H1 (cell line): ENCODE measurements at regions not wholly inside any gene's neighbourhood (a gene's known extent, or its start where the extent isn't known, plus 50 kb on each side); places are given as distances from the start of the nearest gene placed in this dataset.

ENCODE experiments used
- CTCF ChIA-PET: fragments of 300-600 bp; sonication (Branson Sonifier 250); formaldehyde crosslinking; loops from one replicate; lab custom pipeline; 2021; ENCODE audit not compliant: partially characterized antibody; lab: Charles Lee
- POLR2A ChIA-PET: fragments of 300-600 bp; sonication (Branson Sonifier 250); formaldehyde crosslinking; loops from one replicate; lab custom pipeline; 2021; ENCODE audit warnings: inconsistent platforms; ENCODE audit not compliant: partially characterized antibody; lab: Charles Lee
- DNase-seq, 2 experiments: peaks; one replicate each; pipeline versions ENCODE4 v3.0.0 to v3.0.0-alpha.2; 2010 to 2022; ENCODE audit warnings: low spot score in 2 of 2, low read depth in 1 of 2, mixed read lengths in 1 of 2
- FAIRE-seq: peaks from 2 replicates; lab custom pipeline; 2011; peaks lifted over from hg19 to GRCh38; lab: Jason Lieb, UNC
- H2AFZ ChIP-seq: 2 replicates; pipeline ENCODE4 v1.8.1; 2012; ENCODE audit warnings: low read length, inconsistent platforms
- H2AK5ac ChIP-seq: 2 replicates; pipeline ENCODE4 v1.6.1; 2013; ENCODE audit warnings: low read depth, low read length
- H2BK120ac ChIP-seq: replicated peaks from 2 replicates; pipeline ENCODE3; 2013; ENCODE audit warnings: low read depth, low read length, inconsistent platforms
- H2BK12ac ChIP-seq: 2 replicates; pipeline ENCODE4 v1.6.1; 2013; ENCODE audit warnings: low read depth, low read length
- H2BK15ac ChIP-seq: 2 replicates; pipeline ENCODE4 v1.6.1; 2013; ENCODE audit warnings: low read length
- H2BK20ac ChIP-seq: 2 replicates; pipeline ENCODE4 v1.6.1; 2013; ENCODE audit warnings: low read length
- H2BK5ac ChIP-seq: 2 replicates; pipeline ENCODE4 v1.6.1; 2013; ENCODE audit warnings: low read depth, low read length
- H3K14ac ChIP-seq: 2 replicates; pipeline ENCODE4 v1.6.1; 2013; ENCODE audit warnings: inconsistent platforms; ENCODE audit not compliant: insufficient read length
- H3K18ac ChIP-seq: 2 replicates; pipeline ENCODE4 v1.6.1; 2013; ENCODE audit warnings: low read length; ENCODE audit errors: extremely low read depth
- H3K23ac ChIP-seq: 2 replicates; pipeline ENCODE4 v1.6.1; 2013; ENCODE audit warnings: inconsistent platforms; ENCODE audit not compliant: insufficient read length
- H3K23me2 ChIP-seq: 2 replicates; pipeline ENCODE4 v1.6.1; 2013; ENCODE audit warnings: low read depth, low read length
- H3K27ac ChIP-seq: 2 replicates; pipeline ENCODE4 v1.6.1; 2011; ENCODE audit warnings: low read depth, low read length, inconsistent platforms
- H3K27me3 ChIP-seq, 4 experiments: replicated peaks in 1 of 4; 1 replicate in 1 of 4; 2 replicates in 3 of 4; pipeline versions ENCODE4 v1.6.1 to v1.8.1; 2011 to 2013; ENCODE audit warnings: low read length in 3 of 4, mild to moderate bottlenecking in 3 of 4, inconsistent platforms in 2 of 4, mixed read lengths in 2 of 4, moderate library complexity in 1 of 4; ENCODE audit not compliant: control insufficient read depth in 3 of 4, insufficient read depth in 3 of 4; ENCODE audit errors: extremely low read depth in 1 of 4
- H3K36me3 ChIP-seq, 4 experiments: 2 replicates each; pipeline versions ENCODE4 v1.6.1 to v1.8.1; 2011 to 2013; ENCODE audit warnings: mild to moderate bottlenecking in 4 of 4, low read length in 3 of 4, moderate library complexity in 2 of 4, control low read depth in 1 of 4, inconsistent platforms in 1 of 4; ENCODE audit not compliant: insufficient read depth in 4 of 4, control insufficient read depth in 2 of 4
- H3K4ac ChIP-seq: replicated peaks from 2 replicates; pipeline ENCODE3; 2013; ENCODE audit warnings: low read length, low read depth, mixed read lengths, inconsistent platforms; ENCODE audit not compliant: insufficient read length
- H3K4me1 ChIP-seq, 4 experiments: replicated peaks in 1 of 4; 1 replicate in 1 of 4; 2 replicates in 3 of 4; pipeline versions ENCODE4 v1.6.1 to v1.8.1; 2011 to 2013; ENCODE audit warnings: low read length in 3 of 4, inconsistent platforms in 2 of 4, mixed read lengths in 1 of 4; ENCODE audit not compliant: insufficient read depth in 4 of 4, control insufficient read depth in 3 of 4
- H3K4me2 ChIP-seq, 2 experiments: 2 replicates each; pipeline versions ENCODE4 v1.6.1 to v1.8.1; 2011 to 2013; ENCODE audit warnings: low read depth in 2 of 2, low read length in 2 of 2, control low read depth in 1 of 2, inconsistent platforms in 1 of 2, mild to moderate bottlenecking in 1 of 2; ENCODE audit not compliant: insufficient read depth in 1 of 2
- H3K4me3 ChIP-seq, 4 experiments: fragments of 200-600, 300-600 bp in 1 of 4; sonication (generic), shearing (Covaris generic), sonication (Bioruptor Twin) in 1 of 4; 2 replicates each; pipeline versions ENCODE4 v1.5.1 to v1.8.1; 2011 to 2016; ENCODE audit warnings: low read length in 4 of 4, low read depth in 3 of 4, control low read depth in 2 of 4, inconsistent platforms in 2 of 4, mild to moderate bottlenecking in 2 of 4, mixed read lengths in 1 of 4, moderate library complexity in 1 of 4; ENCODE audit not compliant: insufficient read depth in 2 of 4; ENCODE audit errors: extremely low read depth in 1 of 4
- H3K56ac ChIP-seq: replicated peaks from 2 replicates; pipeline ENCODE3; 2013; ENCODE audit warnings: low read depth, mild to moderate bottlenecking, mixed read lengths, low read length, inconsistent platforms; ENCODE audit not compliant: insufficient read length
- H3K79me1 ChIP-seq: 2 replicates; pipeline ENCODE4 v1.6.1; 2013; ENCODE audit warnings: low read depth, low read length, control low read depth
- H3K79me2 ChIP-seq, 2 experiments: 2 replicates each; pipeline versions ENCODE4 v1.6.1 to v1.8.1; 2012 to 2013; ENCODE audit warnings: low read length in 2 of 2, mild to moderate bottlenecking in 2 of 2, inconsistent platforms in 1 of 2; ENCODE audit not compliant: insufficient read depth in 2 of 2, control insufficient read depth in 1 of 2
- H3K9ac ChIP-seq, 4 experiments: replicated peaks in 1 of 4; 1 replicate in 1 of 4; 2 replicates in 3 of 4; pipeline versions ENCODE4 v1.6.1 to v1.8.1; 2011 to 2013; ENCODE audit warnings: low read depth in 3 of 4, low read length in 3 of 4, control low read depth in 2 of 4, mild to moderate bottlenecking in 2 of 4, moderate library complexity in 2 of 4, inconsistent platforms in 1 of 4; ENCODE audit errors: extremely low read depth in 1 of 4
- H3K9me3 ChIP-seq, 2 experiments: 2 replicates each; pipeline versions ENCODE4 v1.6.1 to v1.8.1; 2012 to 2013; ENCODE audit warnings: mild to moderate bottlenecking in 2 of 2, moderate library complexity in 2 of 2, control low read depth in 1 of 2, inconsistent platforms in 1 of 2, low read depth in 1 of 2, low read length in 1 of 2, mixed read lengths in 1 of 2; ENCODE audit not compliant: insufficient read depth in 2 of 2
- H4K20me1 ChIP-seq, 2 experiments: replicated peaks in 1 of 2; 2 replicates each; pipeline versions ENCODE3 to v1.8.1; 2011 to 2013; ENCODE audit warnings: inconsistent platforms in 2 of 2, low read length in 2 of 2, mild to moderate bottlenecking in 1 of 2; ENCODE audit not compliant: insufficient read depth in 2 of 2, control insufficient read depth in 1 of 2
- H4K5ac ChIP-seq: 2 replicates; pipeline ENCODE4 v1.6.1; 2013; ENCODE audit warnings: low read length, low read depth, mixed read lengths, inconsistent platforms; ENCODE audit not compliant: insufficient read length
- H4K8ac ChIP-seq: 2 replicates; pipeline ENCODE4 v1.8.0; 2013; ENCODE audit warnings: mild to moderate bottlenecking, moderate library complexity, low read length, inconsistent platforms; ENCODE audit not compliant: insufficient read depth; ENCODE audit errors: extremely low read depth
- H4K91ac ChIP-seq: replicated peaks from 2 replicates; pipeline ENCODE3; 2013; ENCODE audit warnings: low read length, mixed read lengths, inconsistent platforms; ENCODE audit not compliant: insufficient read length
- BCL11A ChIP-seq, 2 experiments: IDR thresholded peaks; one replicate each; pipeline ENCODE4 v1.6.1; 2011; ENCODE audit warnings: low read depth in 2 of 2, low read length in 2 of 2, mild to moderate bottlenecking in 2 of 2
- GTF2F1 ChIP-seq: IDR thresholded peaks from 2 replicates; pipeline ENCODE4 v1.6.1; 2012; ENCODE audit warnings: low read depth, low read length, improper control_type of control experiment, borderline replicate concordance
- RFX5 ChIP-seq: IDR thresholded peaks from 2 replicates; pipeline ENCODE4 v1.6.1; 2011; ENCODE audit warnings: low read depth, low read length, improper control_type of control experiment, borderline replicate concordance
- SAP30 ChIP-seq: fragments of 300-600 bp; sonication (generic); IDR thresholded peaks from 2 replicates; pipeline ENCODE4 v1.7.1; 2012; ENCODE audit warnings: low read length, moderate library complexity, mild to moderate bottlenecking, inconsistent platforms; ENCODE audit not compliant: insufficient read depth, insufficient replicate concordance
- SP2 ChIP-seq: IDR thresholded peaks from 2 replicates; pipeline ENCODE4 v1.6.1; 2012; ENCODE audit warnings: mild to moderate bottlenecking, low read length, inconsistent platforms
- SP4 ChIP-seq: IDR thresholded peaks from 2 replicates; pipeline ENCODE4 v1.6.1; 2012; ENCODE audit warnings: low read length, inconsistent platforms
- SRF ChIP-seq: IDR thresholded peaks from 2 replicates; pipeline ENCODE4 v1.6.1; 2011; ENCODE audit warnings: mild to moderate bottlenecking, low read depth, low read length, moderate library complexity
- TBP ChIP-seq: IDR thresholded peaks from 2 replicates; pipeline ENCODE4 v1.6.1; 2011; ENCODE audit warnings: low read depth, low read length, improper control_type of control experiment
- YY1 ChIP-seq: IDR thresholded peaks from 2 replicates; pipeline ENCODE4 v1.6.1; 2011; ENCODE audit warnings: low read depth, mild to moderate bottlenecking, low read length
- WGBS, 2 experiments: shearing (Covaris generic) in 1 of 2; methylation state at CpG; one replicate each; pipeline versions ENCODE4 v1.1.6 to v1.1.7; 2013 to 2015; ENCODE audit warnings: low lambda C conversion rate in 2 of 2, mixed read lengths in 2 of 2, inconsistent platforms in 1 of 2, low coverage in 1 of 2, missing lambda C conversion rate in 1 of 2; ENCODE audit not compliant: insufficient replicate concordance in 2 of 2, insufficient coverage in 1 of 2, insufficient read length in 1 of 2; ENCODE audit errors: extremely low coverage in 1 of 2, missing lambda C conversion rate in 1 of 2; 5-methylcytosine and 5-hydroxymethylcytosine counted together

- H2AFZ ChIP-seq: no peak overlapping the region
- 0 out of 4 replicates have a peak, but pooled peaks cover 0 to 4% of the 10 kb centered on the region in 2 experiments for H3K9me3 ChIP-seq
- no peak overlapping the region for H3K18ac ChIP-seq
- POLR2A ChIA-PET: no interaction called here
- 88% methylated on average over 4 of the region's 4 CpGs; no CpG with 5 or more reads in 1 of the 2 experiments for WGBS, 2 experiments
- no peak overlapping the region for H3K56ac ChIP-seq
- H3K4me3 ChIP-seq: no peak overlapping the region
- no peaks in the 10 kb centered on the region for H4K20me1 ChIP-seq
- TF ChIP-seq BCL11A (IDR thresholded peaks at IDR 0.05; ENCODE audit: low read depth in 2 of 2, low read length in 2 of 2) (no peak), YY1 (no peak), TBP (no peak), GTF2F1 (no peak), RFX5 (no peak), SRF (no peak), SAP30 (no peak), SP4 (no peak), SP2 (no peak)
- H3K79me1 ChIP-seq: no peaks in the 10 kb centered on the region
- H3K27me3 ChIP-seq: no peaks in the 10 kb centered on the region
- H4K5ac ChIP-seq: no peak overlapping the region
- no peak overlapping the region for H3K4ac ChIP-seq
- H3K79me2 ChIP-seq: no peaks in the 10 kb centered on the region
- DNase-seq: no peak
- no peak overlapping the region for H3K9ac ChIP-seq
- H3K36me3 ChIP-seq: no peaks in the 10 kb centered on the region
- FAIRE-seq: no peak
- H2BK120ac ChIP-seq: no peak overlapping the region
- no peak overlapping the region for H2BK5ac ChIP-seq
- no peak overlapping the region for H2BK12ac ChIP-seq
- H3K4me1 ChIP-seq: no peaks in the 10 kb centered on the region
- no peaks in the 10 kb centered on the region for H3K23me2 ChIP-seq
- H2BK20ac ChIP-seq: no peak overlapping the region
- no peak overlapping the region for H4K8ac ChIP-seq
- no peak overlapping the region for H3K14ac ChIP-seq
- H2BK15ac ChIP-seq: no peak overlapping the region
- CTCF ChIA-PET: interaction anchor here (1.1 kb wide), 1 partner anchor 75 kb away, joined by 3 read pairs; no protein-coding TSS in a partner anchor
- H4K91ac ChIP-seq: no peak overlapping the region
- no peak overlapping the region for H3K27ac ChIP-seq
- no peak overlapping the region for H2AK5ac ChIP-seq
- H3K23ac ChIP-seq: no peak overlapping the region
- no peak overlapping the region for H3K4me2 ChIP-seq
Measured at GRCh38 chr5:167821669-167822068, 469.8 kb upstream of the WWC1 start.
